SK-N-MC (cell line): ENCODE measurements at regions not wholly inside any gene's neighbourhood (a gene's known extent, or its start where the extent isn't known, plus 50 kb on each side); places are given as distances from the start of the nearest gene placed in this dataset.

Experiments used
- DNase-seq: peaks from one replicate; pipeline ENCODE4 v3.0.0-alpha.2; 2011; ENCODE audit warnings: low read depth, low spot score
- H3K27ac ChIP-seq: fragments of 200-600 bp; sonication (generic); 2 replicates; pipeline ENCODE4 v1.5.1; 2016; ENCODE audit warnings: mixed run types
- H3K36me3 ChIP-seq: fragments of 200-600 bp; sonication (generic); 2 replicates; pipeline ENCODE4 v1.6.1; 2017; ENCODE audit warnings: antibody characterized with exemption, low read length, mixed read lengths; ENCODE audit not compliant: insufficient read depth
- H3K4me3 ChIP-seq: fragments of 200-600 bp; sonication (generic); 2 replicates; pipeline ENCODE4 v1.5.1; 2016
- H3K9ac ChIP-seq: fragments of 200-600 bp; sonication (generic); 2 replicates; pipeline ENCODE4 v1.8.0; 2017; ENCODE audit warnings: mixed run types, mixed read lengths; ENCODE audit not compliant: insufficient read length
- H3K9me3 ChIP-seq: fragments of 200-600 bp; sonication (generic); 2 replicates; pipeline ENCODE4 v1.6.1; 2017; ENCODE audit warnings: low read depth, mild to moderate bottlenecking, antibody characterized with exemption, low read length, moderate library complexity, mixed read lengths
- EZH2 ChIP-seq: fragments of 200-600 bp; sonication (generic); IDR thresholded peaks from one replicate; pipeline ENCODE4 v1.6.1; 2017; ENCODE audit warnings: antibody characterized with exemption
- FOXP2 ChIP-seq: optimal IDR thresholded peaks from 2 replicates; pipeline ENCODE3; 2011; ENCODE audit warnings: mild to moderate bottlenecking, moderate library complexity; ENCODE audit not compliant: insufficient read depth; ENCODE audit errors: extremely low read length, control extremely low read depth
- POLR2AphosphoS5 ChIP-seq: IDR thresholded peaks from 2 replicates; pipeline ENCODE4 v1.6.1; 2012; ENCODE audit warnings: mild to moderate bottlenecking, low read depth, low read length, borderline replicate concordance

- Histone ChIP-seq H3K9me3 (no peaks in the 10 kb centered on the region), H3K36me3 (no peaks in the 10 kb centered on the region), H3K4me3 (no peak overlapping the region), H3K9ac (no peak overlapping the region), H3K27ac (no peak overlapping the region)
- TF ChIP-seq EZH2 (no peak), FOXP2 (no peak), POLR2AphosphoS5 (no peak)
- DNase-seq, result no peak
Measured at GRCh38 chr5:2024986-2025721, 142.4 kb upstream of the IRX4 start.

- no peak for DNase-seq
- Histone ChIP-seq H3K9me3 (no peaks in the 10 kb centered on the region), H3K36me3 (no peaks in the 10 kb centered on the region), H3K4me3 (no peak overlapping the region), H3K27ac (no peak overlapping the region), H3K9ac (no peak overlapping the region)
- TF ChIP-seq FOXP2 (no peak), EZH2 (no peak), POLR2AphosphoS5 (no peak)
Measured at GRCh38 chr5:2023196-2023595, 140.5 kb upstream of the IRX4 start.

- Histone ChIP-seq H3K9me3 (no peaks in the 10 kb centered on the region), H3K36me3 (no peaks in the 10 kb centered on the region), H3K4me3 (no peak overlapping the region), H3K27ac (no peak overlapping the region), H3K9ac (no peak overlapping the region)
- TF ChIP-seq FOXP2 (no peak), EZH2 (no peak), POLR2AphosphoS5 (no peak)
- no peak for DNase-seq
Measured at GRCh38 chr5:2022436-2022835, 139.7 kb upstream of the IRX4 start.

DNA sequence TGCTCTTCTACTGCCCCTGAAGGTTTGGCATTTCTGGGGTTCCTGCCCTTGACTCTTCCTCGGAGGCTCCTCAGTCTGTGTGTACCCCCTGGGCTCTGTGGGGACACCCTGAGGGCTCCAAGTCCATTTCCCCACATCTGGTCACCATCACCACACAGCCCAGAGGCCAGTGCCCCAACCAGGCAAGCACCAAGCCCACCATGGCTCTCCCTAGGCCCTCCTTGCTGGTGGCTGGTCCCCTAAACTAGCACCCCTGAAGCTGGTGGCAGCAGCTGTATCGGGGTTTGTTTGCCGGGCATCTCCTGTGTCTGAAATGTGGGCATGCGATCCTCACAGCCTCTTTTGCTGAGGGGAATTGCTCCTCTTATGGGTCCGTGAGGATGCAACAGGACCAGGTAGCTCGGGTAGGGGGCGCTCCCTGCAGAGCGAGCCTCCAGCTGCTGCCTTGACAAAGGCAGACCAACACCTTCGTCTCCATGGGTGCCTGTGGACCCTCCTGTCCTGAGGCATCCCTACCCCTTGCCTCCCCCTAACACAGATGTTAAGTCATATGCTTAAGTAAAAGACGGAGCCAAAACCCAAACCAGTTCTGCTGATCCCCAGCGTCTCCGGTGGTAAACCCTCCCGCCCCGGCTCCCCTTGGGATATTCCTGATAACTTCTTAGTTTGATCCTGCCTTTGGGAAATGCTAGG lies 138.9 kb upstream of the IRX4 start:
- Histone ChIP-seq H3K36me3 (no peaks in the 10 kb centered on the region), H3K9ac (no peak overlapping the region), H3K4me3 (no peak overlapping the region), H3K9me3 (no peaks in the 10 kb centered on the region), H3K27ac (no peak overlapping the region)
- no peak for DNase-seq
- TF ChIP-seq EZH2, result no peak
- no peak for TF ChIP-seq POLR2AphosphoS5
- TF ChIP-seq FOXP2, result no peak

GRCh38 chr5:2020730-2021129 lies 138.0 kb upstream of the IRX4 start:
- no peak for DNase-seq
- H3K4me3 ChIP-seq, result no peak overlapping the region
- H3K9me3 ChIP-seq, result no peaks in the 10 kb centered on the region
- no peak overlapping the region for H3K27ac ChIP-seq
- no peak overlapping the region for H3K9ac ChIP-seq
- TF ChIP-seq FOXP2, result no peak
- no peak for TF ChIP-seq POLR2AphosphoS5
- no peak for TF ChIP-seq EZH2
- no peaks in the 10 kb centered on the region for H3K36me3 ChIP-seq

- Histone ChIP-seq H3K36me3 (no peaks in the 10 kb centered on the region), H3K4me3 (no peak overlapping the region), H3K9ac (no peak overlapping the region), H3K9me3 (no peaks in the 10 kb centered on the region), H3K27ac (no peak overlapping the region)
- DNase-seq, result no peak
- TF ChIP-seq FOXP2, result no peak
- no peak for TF ChIP-seq POLR2AphosphoS5
- no peak for TF ChIP-seq EZH2
Measured at GRCh38 chr5:2019716-2020115, 137.0 kb upstream of the IRX4 start.

DNA sequence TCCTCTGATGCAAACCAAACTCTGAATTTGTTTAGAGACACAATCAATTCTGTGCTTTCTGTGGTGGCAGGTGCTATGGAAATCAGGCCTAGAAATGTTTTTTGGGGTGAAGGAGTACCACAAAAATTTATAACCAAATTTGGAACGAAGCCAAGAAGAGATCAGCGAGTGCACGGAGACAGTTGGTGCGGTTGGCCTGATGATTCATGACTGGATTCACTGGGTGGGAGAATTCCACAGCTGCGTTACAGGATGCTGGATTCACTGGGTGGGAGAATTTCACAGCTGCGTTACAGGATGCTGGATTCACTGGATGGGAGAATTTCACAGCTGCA lies 135.6 kb upstream of the IRX4 start:
- no peak for DNase-seq
- no peak for TF ChIP-seq EZH2
- no peak for TF ChIP-seq POLR2AphosphoS5
- TF ChIP-seq FOXP2, result no peak

DNA sequence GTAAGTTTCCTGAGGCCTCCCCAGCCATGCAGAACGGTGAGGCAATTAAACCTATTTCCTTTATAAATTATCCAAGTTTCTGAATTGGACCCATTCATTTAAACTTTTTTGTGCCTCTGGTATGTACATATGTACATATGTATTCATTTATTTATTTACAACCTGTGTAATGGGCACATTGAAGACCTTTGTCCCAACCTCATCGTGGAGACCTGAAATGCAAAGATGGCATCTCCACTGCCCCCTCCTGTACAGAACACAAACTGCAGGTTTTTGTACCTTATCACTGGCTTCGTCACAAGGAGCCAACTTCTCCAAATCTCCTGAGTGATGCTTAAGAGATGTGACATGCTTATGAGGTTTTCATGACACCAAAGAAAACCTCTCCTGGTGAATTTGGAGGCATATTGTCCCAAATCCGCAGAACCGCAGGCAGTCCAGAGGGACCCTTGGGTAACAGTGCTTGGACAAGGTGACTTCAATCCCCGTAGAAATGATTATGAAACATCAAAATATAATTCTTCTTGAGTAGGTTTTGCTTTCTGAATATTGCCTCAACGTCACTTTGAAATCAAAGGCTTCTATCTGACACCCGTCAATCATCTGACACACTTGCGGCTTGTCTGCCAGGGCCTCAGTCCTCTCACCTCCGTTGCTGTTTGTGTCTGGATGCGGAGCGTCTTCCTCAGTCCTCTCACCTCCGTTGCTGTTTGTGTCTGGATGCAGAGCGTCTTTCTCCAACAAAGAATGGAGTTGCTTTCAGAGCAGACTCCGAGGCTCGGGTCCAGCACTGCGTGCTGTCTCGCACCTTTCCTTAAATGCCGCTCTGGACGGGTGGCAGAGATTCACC lies 135.0 kb upstream of the IRX4 start:
- H3K27ac ChIP-seq, result no peak overlapping the region
- TF ChIP-seq FOXP2 (no peak), EZH2 (no peak), POLR2AphosphoS5 (no peak)
- H3K9ac ChIP-seq, result no peak overlapping the region
- H3K4me3 ChIP-seq, result no peak overlapping the region
- H3K36me3 ChIP-seq, result no peaks in the 10 kb centered on the region
- no peak for DNase-seq
- H3K9me3 ChIP-seq, result no peaks in the 10 kb centered on the region

More for the DNA sequence above, 135.6 kb upstream of the IRX4 start:
- Histone ChIP-seq H3K9me3 (no peaks in the 10 kb centered on the region), H3K27ac (no peak overlapping the region), H3K36me3 (no peaks in the 10 kb centered on the region), H3K9ac (no peak overlapping the region), H3K4me3 (no peak overlapping the region)
